Body of pancreas (tissue), 4 donors: ENCODE measurements at regions not wholly inside any gene's neighbourhood (a gene's known extent, or its start where the extent isn't known, plus 50 kb on each side); places are given as distances from the start of the nearest gene placed in this dataset.
A peak's percentile ranks its signal among the peaks of the same experiment; 100 is the strongest.

Experiments
- ATAC-seq: fragments of 150-250 bp; one replicate; pipeline ENCODE4 v1.9.1; 2016
- DNase-seq, 4 donors: peaks; one replicate each; pipeline ENCODE4 v3.0.0-alpha.2; 2019
- H3K27ac ChIP-seq, 4 donors: fragments of 200-600 bp; sonication (generic); 1 replicate in 3 of 4; 2 replicates in 1 of 4; pipeline versions ENCODE4 v1.5.1 to v1.6.1; 2016 to 2019; ENCODE audit warnings: mild to moderate bottlenecking in 1 of 4, mixed read lengths in 1 of 4, moderate library complexity in 1 of 4
- H3K27me3 ChIP-seq, 2 donors: fragments of 200-600 bp; sonication (generic); one replicate each; pipeline ENCODE4 v1.6.0; 2016; ENCODE audit warnings: mild to moderate bottlenecking in 1 of 2
- H3K36me3 ChIP-seq, 2 donors: fragments of 200-600 bp; sonication (generic); replicated peaks in 1 of 2; 2 replicates each; pipeline ENCODE4 v1.5.1; 2016; ENCODE audit warnings: low read depth in 2 of 2; ENCODE audit not compliant: insufficient read depth in 1 of 2
- H3K4me1 ChIP-seq: fragments of 200-600 bp; sonication (generic); one replicate; pipeline ENCODE4 v1.6.0; 2016
- H3K4me3 ChIP-seq, 2 donors: fragments of 200-600 bp; sonication (generic); 1 replicate in 1 of 2; 2 replicates in 1 of 2; pipeline ENCODE4 v1.5.1; 2016 to 2019
- H3K9me3 ChIP-seq, 3 donors: fragments of 200-600 bp; sonication (generic); 1 replicate in 2 of 3; 2 replicates in 1 of 3; pipeline ENCODE4 v1.5.1; 2016
- CTCF ChIP-seq, 7 experiments: fragments of 450-650 bp in 4 of 7; fragments of 200-600 bp in 3 of 7; sonication (generic) in 3 of 7; IDR thresholded peaks; one replicate each; pipeline ENCODE4 v1.5.1; 2016 to 2019; ENCODE audit warnings: antibody characterized with exemption in 7 of 7
- POLR2A ChIP-seq, 3 donors: fragments of 450-650 bp; IDR thresholded peaks; one replicate each; pipeline ENCODE4 v1.6.1; 2016; ENCODE audit warnings: antibody characterized with exemption in 3 of 3, mild to moderate bottlenecking in 2 of 3
- WGBS, 2 donors: methylation state at CpG; one replicate each; pipeline ENCODE4 v1.1.5; 2017; 5-methylcytosine and 5-hydroxymethylcytosine counted together
- intact Hi-C: fragments of 100-400 bp; cut with DNase I; formaldehyde crosslinking; loops from one replicate; pipeline ENCODE4 v1.15.1; 2023

- no peaks in the 10 kb centered on the region for H3K36me3 ChIP-seq
- no peak for TF ChIP-seq CTCF (IDR thresholded peaks at IDR 0.05)
- TF ChIP-seq POLR2A (IDR thresholded peaks at IDR 0.05), result no peak
These were observed 92.7 kb downstream of the RGS2 start for GRCh38 chr1:192901500-192901899.

GRCh38 chr1:192903142-192903541, 94.3 kb downstream of the RGS2 start:
- Histone ChIP-seq H3K9me3 (no peaks in the 10 kb centered on the region), H3K4me3 (no peak overlapping the region), H3K27ac (peak overlapping the region in 1 of 4 donors; percentile 90), H3K27me3 (no peaks in the 10 kb centered on the region), H3K4me1 (peaks cover 27% of the 10 kb centered on the region), H3K36me3 (no peaks in the 10 kb centered on the region)
- peak; percentile 62 for ATAC-seq
- peak in 1 of 7 experiments; percentile 20 for TF ChIP-seq CTCF (IDR thresholded peaks at IDR 0.05)
- TF ChIP-seq POLR2A (IDR thresholded peaks at IDR 0.05), result no peak
- intact Hi-C loops, result no loop called here
- 30 to 40% methylated on average over 5 of the region's 5 CpGs for WGBS, 2 donors
- peak; percentile 35 to 79 (median 56) for DNase-seq

More at GRCh38 chr1:192901500-192901899, 92.7 kb downstream of the RGS2 start:
- H3K9me3 ChIP-seq, result peaks cover 0 to 4% (median 0%) of the 10 kb centered on the region in 3 donors
- 26 to 43% methylated on average over 1 of the region's 1 CpG for WGBS, 2 donors
- no peaks in the 10 kb centered on the region for H3K27me3 ChIP-seq
- no peak overlapping the region for H3K27ac ChIP-seq
- DNase-seq (no peak), ATAC-seq (no peak)
- H3K4me3 ChIP-seq, result no peak overlapping the region
- intact Hi-C loops, result no loop called here
- peaks cover 27% of the 10 kb centered on the region for H3K4me1 ChIP-seq

- intact Hi-C loops, result no loop called here
- peak overlapping the region; percentile 2 to 90 (median 60) for H3K27ac ChIP-seq
- DNase-seq (peak; percentile 37 to 87 (median 46)), ATAC-seq (peak; percentile 91)
- peaks cover 27% of the 10 kb centered on the region for H3K4me1 ChIP-seq
- H3K27me3 ChIP-seq, result no peaks in the 10 kb centered on the region
- no peak overlapping the region for H3K4me3 ChIP-seq
- TF ChIP-seq CTCF (IDR thresholded peaks at IDR 0.05) (no peak), POLR2A (IDR thresholded peaks at IDR 0.05) (peak in 1 of 3 donors; percentile 30)
- H3K36me3 ChIP-seq, result no peaks in the 10 kb centered on the region
- H3K9me3 ChIP-seq, result no peaks in the 10 kb centered on the region
- 5 to 7% methylated on average over 7 of the region's 7 CpGs for WGBS, 2 donors
These were observed 95.6 kb downstream of the RGS2 start for GRCh38 chr1:192904438-192904895.

- peak; percentile 63 for ATAC-seq
- DNase-seq, result no peak
- H3K4me1 ChIP-seq, result peaks cover 27% of the 10 kb centered on the region
- intact Hi-C loops, result no loop called here
- no peaks in the 10 kb centered on the region for H3K36me3 ChIP-seq
- H3K27me3 ChIP-seq, result no peaks in the 10 kb centered on the region
- peak overlapping the region in 3 of 4 donors; percentile 2 to 90 (median 72) for H3K27ac ChIP-seq
- H3K4me3 ChIP-seq, result no peak overlapping the region
- no peaks in the 10 kb centered on the region for H3K9me3 ChIP-seq
- TF ChIP-seq CTCF (IDR thresholded peaks at IDR 0.05), result no peak
- no peak for TF ChIP-seq POLR2A (IDR thresholded peaks at IDR 0.05)
These were observed 96.2 kb downstream of the RGS2 start for GRCh38 chr1:192905049-192905448.

- TF ChIP-seq POLR2A (IDR thresholded peaks at IDR 0.05) (no peak), CTCF (IDR thresholded peaks at IDR 0.05) (no peak)
- Histone ChIP-seq H3K4me3 (no peak overlapping the region), H3K36me3 (no peaks in the 10 kb centered on the region), H3K27me3 (no peaks in the 10 kb centered on the region), H3K9me3 (no peaks in the 10 kb centered on the region), H3K4me1 (peaks cover 27% of the 10 kb centered on the region), H3K27ac (no peak overlapping the region)
- no peak for ATAC-seq
- intact Hi-C loops, result no loop called here
- 90 to 93% methylated on average over 3 of the region's 3 CpGs for WGBS, 2 donors
- DNase-seq, result no peak
These were observed 97.5 kb downstream of the RGS2 start for GRCh38 chr1:192906334-192906733.
